ENCODE measurements at regions not wholly inside any gene's neighbourhood (a gene's known extent, or its start where the extent isn't known, plus 50 kb on each side); places are given as distances from the start of the nearest gene placed in this dataset.

DNA sequence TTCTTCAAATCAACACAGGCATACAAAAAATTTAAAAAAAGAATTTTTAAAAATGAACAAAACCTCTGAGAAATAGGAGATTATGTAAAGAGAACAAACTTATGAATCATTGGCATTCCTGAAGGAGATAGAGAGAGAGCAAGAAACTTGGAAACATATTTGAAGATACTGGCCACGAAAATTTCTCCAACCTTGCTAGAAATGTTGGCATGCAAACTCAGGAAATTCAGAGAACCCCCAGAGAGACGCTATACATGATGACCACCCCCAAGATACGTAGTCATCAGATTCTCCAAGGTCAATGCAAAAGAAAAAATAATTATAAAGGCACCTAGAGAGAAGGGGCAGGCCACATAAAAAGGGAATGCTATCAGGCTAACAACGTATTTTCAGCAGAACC is 472.5 kb downstream of the MTRR start:
- Histone ChIP-seq H3K9ac (ENCODE audit: low read length) (no peak overlapping the region), H4K20me1 (ENCODE audit: insufficient read depth, low read length) (no peaks in the 10 kb centered on the region), H3K4me3 (ENCODE audit: low read depth, low read length, poor library complexity, severe bottlenecking) (no peak overlapping the region), H3K36me3 (ENCODE audit: insufficient read depth, low read length) (no peaks in the 10 kb centered on the region), H3K9me2 (ENCODE audit: low read depth, low read length) (no peaks in the 10 kb centered on the region), H3K4me2 (ENCODE audit: low read length) (no peak overlapping the region), H3K79me2 (ENCODE audit: insufficient read depth, low read length) (no peaks in the 10 kb centered on the region), H3F3A (ENCODE audit: insufficient read depth, low read length) (no peaks in the 10 kb centered on the region), H3K27me3 (ENCODE audit: insufficient read depth, low read length) (no peaks in the 10 kb centered on the region), H3K27ac (ENCODE audit: low read depth, low read length, poor library complexity, severe bottlenecking) (no peak overlapping the region), H3K4me1 (ENCODE audit: insufficient read depth, low read length, severe bottlenecking) (no peaks in the 10 kb centered on the region), H2AFZ (ENCODE audit: low read length) (no peak overlapping the region), H3K9me3 (ENCODE audit: low read length) (no peaks in the 10 kb centered on the region)
- TF ChIP-seq, protein P1, sequence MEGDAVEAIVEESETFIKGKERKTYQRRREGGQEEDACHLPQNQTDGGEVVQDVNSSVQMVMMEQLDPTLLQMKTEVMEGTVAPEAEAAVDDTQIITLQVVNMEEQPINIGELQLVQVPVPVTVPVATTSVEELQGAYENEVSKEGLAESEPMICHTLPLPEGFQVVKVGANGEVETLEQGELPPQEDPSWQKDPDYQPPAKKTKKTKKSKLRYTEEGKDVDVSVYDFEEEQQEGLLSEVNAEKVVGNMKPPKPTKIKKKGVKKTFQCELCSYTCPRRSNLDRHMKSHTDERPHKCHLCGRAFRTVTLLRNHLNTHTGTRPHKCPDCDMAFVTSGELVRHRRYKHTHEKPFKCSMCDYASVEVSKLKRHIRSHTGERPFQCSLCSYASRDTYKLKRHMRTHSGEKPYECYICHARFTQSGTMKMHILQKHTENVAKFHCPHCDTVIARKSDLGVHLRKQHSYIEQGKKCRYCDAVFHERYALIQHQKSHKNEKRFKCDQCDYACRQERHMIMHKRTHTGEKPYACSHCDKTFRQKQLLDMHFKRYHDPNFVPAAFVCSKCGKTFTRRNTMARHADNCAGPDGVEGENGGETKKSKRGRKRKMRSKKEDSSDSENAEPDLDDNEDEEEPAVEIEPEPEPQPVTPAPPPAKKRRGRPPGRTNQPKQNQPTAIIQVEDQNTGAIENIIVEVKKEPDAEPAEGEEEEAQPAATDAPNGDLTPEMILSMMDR (IDR thresholded peaks at IDR 0.05; ENCODE audit: low read length): no peak
- no peak for TF ChIP-seq EZH2 (IDR thresholded peaks at IDR 0.05; ENCODE audit: borderline replicate concordance, low read length)

DNA sequence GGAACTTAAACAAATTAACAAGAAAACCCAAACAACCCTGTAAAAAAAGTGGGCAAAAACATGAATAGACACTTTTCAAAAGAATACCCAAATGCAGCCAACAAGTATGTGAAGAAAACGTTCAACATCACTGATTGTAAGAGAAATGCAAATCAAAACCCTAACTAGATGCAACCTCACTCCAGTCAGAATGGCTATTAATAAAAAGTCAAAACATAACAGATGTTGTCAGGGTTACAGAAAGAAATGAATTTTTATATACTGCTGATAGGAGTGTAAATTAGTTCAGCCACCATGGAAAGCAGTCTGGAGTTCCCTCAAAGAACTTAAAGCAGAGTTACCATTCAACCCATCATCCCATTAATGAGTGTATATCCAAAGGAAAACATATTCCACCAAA is 479.0 kb downstream of the MTRR start:
- Histone ChIP-seq H3K36me3 (ENCODE audit: insufficient read depth, low read length) (no peaks in the 10 kb centered on the region), H3K4me2 (ENCODE audit: low read length) (no peak overlapping the region), H3K4me3 (ENCODE audit: low read depth, low read length, poor library complexity, severe bottlenecking) (no peak overlapping the region), H3K9me2 (ENCODE audit: low read depth, low read length) (no peaks in the 10 kb centered on the region), H2AFZ (ENCODE audit: low read length) (no peak overlapping the region), H3K79me2 (ENCODE audit: insufficient read depth, low read length) (no peaks in the 10 kb centered on the region), H3K4me1 (ENCODE audit: insufficient read depth, low read length, severe bottlenecking) (no peaks in the 10 kb centered on the region), H3F3A (ENCODE audit: insufficient read depth, low read length) (no peaks in the 10 kb centered on the region), H4K20me1 (ENCODE audit: insufficient read depth, low read length) (no peaks in the 10 kb centered on the region), H3K9me3 (ENCODE audit: low read length) (no peaks in the 10 kb centered on the region), H3K27ac (ENCODE audit: low read depth, low read length, poor library complexity, severe bottlenecking) (no peak overlapping the region), H3K27me3 (ENCODE audit: insufficient read depth, low read length) (no peaks in the 10 kb centered on the region), H3K9ac (ENCODE audit: low read length) (no peak overlapping the region)
- TF ChIP-seq, protein P1 (IDR thresholded peaks at IDR 0.05; ENCODE audit: low read length): no peak
- no peak for TF ChIP-seq EZH2 (IDR thresholded peaks at IDR 0.05; ENCODE audit: borderline replicate concordance, low read length)

DNA sequence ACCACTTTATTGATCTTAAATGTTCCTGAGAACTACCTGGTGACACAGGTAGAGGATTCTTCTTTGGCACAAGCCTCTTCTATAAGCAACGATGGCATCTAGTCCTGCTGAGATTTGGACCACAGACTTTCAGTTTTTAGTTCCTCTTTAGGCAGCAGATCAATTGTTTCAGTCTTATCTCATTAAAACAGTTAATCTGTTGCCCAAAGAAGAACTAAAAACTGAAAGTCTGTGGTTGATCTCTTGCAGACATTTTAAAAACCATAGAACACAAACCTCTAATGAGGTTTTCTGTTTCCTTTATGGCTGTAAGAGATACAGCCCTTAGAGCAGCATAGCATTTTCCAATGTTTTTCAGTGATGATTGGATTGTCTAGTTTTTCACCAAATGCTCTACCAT is 480.9 kb downstream of the MTRR start:
- Histone ChIP-seq H3K4me2 (ENCODE audit: low read length) (no peak overlapping the region), H3K9ac (ENCODE audit: low read length) (no peak overlapping the region), H3K79me2 (ENCODE audit: insufficient read depth, low read length) (no peaks in the 10 kb centered on the region), H3F3A (ENCODE audit: insufficient read depth, low read length) (no peaks in the 10 kb centered on the region), H3K9me2 (ENCODE audit: low read depth, low read length) (no peaks in the 10 kb centered on the region), H3K36me3 (ENCODE audit: insufficient read depth, low read length) (no peaks in the 10 kb centered on the region), H3K4me1 (ENCODE audit: insufficient read depth, low read length, severe bottlenecking) (no peaks in the 10 kb centered on the region), H3K27ac (ENCODE audit: low read depth, low read length, poor library complexity, severe bottlenecking) (no peak overlapping the region), H3K9me3 (ENCODE audit: low read length) (no peaks in the 10 kb centered on the region), H4K20me1 (ENCODE audit: insufficient read depth, low read length) (no peaks in the 10 kb centered on the region), H3K27me3 (ENCODE audit: insufficient read depth, low read length) (no peaks in the 10 kb centered on the region), H3K4me3 (ENCODE audit: low read depth, low read length, poor library complexity, severe bottlenecking) (no peak overlapping the region), H2AFZ (ENCODE audit: low read length) (no peak overlapping the region)
- TF ChIP-seq EZH2 (IDR thresholded peaks at IDR 0.05; ENCODE audit: borderline replicate concordance, low read length): no peak
- TF ChIP-seq, protein P1 (IDR thresholded peaks at IDR 0.05; ENCODE audit: low read length): no peak

All from OCI-LY1 (cell line).